MM.1S (cell line): ENCODE measurements at regions not wholly inside any gene's neighbourhood (a gene's known extent, or its start where the extent isn't known, plus 50 kb on each side); places are given as distances from the start of the nearest gene placed in this dataset.

Source experiments
- DNase-seq: peaks from one replicate; pipeline ENCODE4 v3.0.0-alpha.2; 2015
- H2AFZ ChIP-seq: fragments of 300-600 bp; sonication (generic); 2 replicates; pipeline ENCODE4 v1.6.0; 2016; ENCODE audit warnings: antibody characterized with exemption, low read length
- H3F3A ChIP-seq: fragments of 300-600 bp; sonication (generic); 2 replicates; pipeline ENCODE4 v1.6.1; 2016; ENCODE audit warnings: mild to moderate bottlenecking, antibody characterized with exemption, low read length, moderate library complexity, mixed read lengths; ENCODE audit not compliant: insufficient read depth
- H3K27ac ChIP-seq: fragments of 300-600 bp; sonication (generic); 2 replicates; pipeline ENCODE4 v1.5.1; 2016; ENCODE audit warnings: mild to moderate bottlenecking, low read length
- H3K27me3 ChIP-seq: fragments of 300-600 bp; sonication (generic); replicated peaks from 2 replicates; pipeline ENCODE4 v1.6.0; 2016; ENCODE audit warnings: low read length; ENCODE audit not compliant: insufficient read depth
- H3K36me3 ChIP-seq: fragments of 300-600 bp; sonication (generic); replicated peaks from 2 replicates; pipeline ENCODE4 v1.6.1; 2016; ENCODE audit warnings: mild to moderate bottlenecking, low read length, mixed read lengths; ENCODE audit not compliant: insufficient read depth
- H3K4me1 ChIP-seq: fragments of 300-600 bp; sonication (generic); 2 replicates; pipeline ENCODE4 v1.6.1; 2016; ENCODE audit warnings: low read length, mixed read lengths
- H3K4me2 ChIP-seq: fragments of 300-600 bp; sonication (generic); 2 replicates; pipeline ENCODE4 v1.6.0; 2016; ENCODE audit warnings: low read depth, low read length
- H3K4me3 ChIP-seq: fragments of 300-600 bp; sonication (generic); 2 replicates; pipeline ENCODE4 v1.5.1; 2016; ENCODE audit warnings: low read length, mixed read lengths
- H3K79me2 ChIP-seq: fragments of 300-600 bp; sonication (generic); 2 replicates; pipeline ENCODE4 v1.6.1; 2016; ENCODE audit warnings: mixed run types, low read length, mixed read lengths
- H3K9ac ChIP-seq: fragments of 300-600 bp; sonication (generic); 2 replicates; pipeline ENCODE4 v1.6.1; 2016; ENCODE audit warnings: low read length, mixed read lengths
- H3K9me2 ChIP-seq: fragments of 300-600 bp; sonication (generic); replicated peaks from 2 replicates; pipeline ENCODE4 v1.6.1; 2016; ENCODE audit warnings: mild to moderate bottlenecking, low read length, mixed read lengths; ENCODE audit not compliant: insufficient read depth
- H3K9me3 ChIP-seq: fragments of 300-600 bp; sonication (generic); replicated peaks from 2 replicates; pipeline ENCODE4 v1.6.1; 2016; ENCODE audit warnings: mild to moderate bottlenecking, low read length, mixed read lengths; ENCODE audit not compliant: insufficient read depth
- H4K20me1 ChIP-seq: fragments of 300-600 bp; sonication (generic); 2 replicates; pipeline ENCODE4 v1.6.1; 2016; ENCODE audit warnings: mild to moderate bottlenecking, low read length, moderate library complexity, mixed read lengths; ENCODE audit not compliant: insufficient read depth
- EZH2 ChIP-seq: fragments of 300-600 bp; sonication (generic); optimal IDR thresholded peaks from 2 replicates; pipeline ENCODE3; 2017; ENCODE audit warnings: low read depth, mild to moderate bottlenecking, antibody characterized with exemption, low read length, mixed read lengths
- EZH2phosphoT487 ChIP-seq: fragments of 300-600 bp; sonication (generic); IDR thresholded peaks from 2 replicates; pipeline ENCODE4 v1.6.1; 2018; ENCODE audit warnings: antibody characterized with exemption, low read length
- TF ChIP-seq, protein P1 (sequence below): fragments of 300-600 bp; sonication (generic); IDR thresholded peaks from 2 replicates; pipeline ENCODE4 v1.5.1; 2016; ENCODE audit warnings: antibody characterized with exemption, low read length, mixed read lengths

- H3K27ac ChIP-seq = no peak overlapping the region
- H3K36me3 ChIP-seq = no peaks in the 10 kb centered on the region
- TF ChIP-seq EZH2phosphoT487 = no peak
- TF ChIP-seq, protein P1, sequence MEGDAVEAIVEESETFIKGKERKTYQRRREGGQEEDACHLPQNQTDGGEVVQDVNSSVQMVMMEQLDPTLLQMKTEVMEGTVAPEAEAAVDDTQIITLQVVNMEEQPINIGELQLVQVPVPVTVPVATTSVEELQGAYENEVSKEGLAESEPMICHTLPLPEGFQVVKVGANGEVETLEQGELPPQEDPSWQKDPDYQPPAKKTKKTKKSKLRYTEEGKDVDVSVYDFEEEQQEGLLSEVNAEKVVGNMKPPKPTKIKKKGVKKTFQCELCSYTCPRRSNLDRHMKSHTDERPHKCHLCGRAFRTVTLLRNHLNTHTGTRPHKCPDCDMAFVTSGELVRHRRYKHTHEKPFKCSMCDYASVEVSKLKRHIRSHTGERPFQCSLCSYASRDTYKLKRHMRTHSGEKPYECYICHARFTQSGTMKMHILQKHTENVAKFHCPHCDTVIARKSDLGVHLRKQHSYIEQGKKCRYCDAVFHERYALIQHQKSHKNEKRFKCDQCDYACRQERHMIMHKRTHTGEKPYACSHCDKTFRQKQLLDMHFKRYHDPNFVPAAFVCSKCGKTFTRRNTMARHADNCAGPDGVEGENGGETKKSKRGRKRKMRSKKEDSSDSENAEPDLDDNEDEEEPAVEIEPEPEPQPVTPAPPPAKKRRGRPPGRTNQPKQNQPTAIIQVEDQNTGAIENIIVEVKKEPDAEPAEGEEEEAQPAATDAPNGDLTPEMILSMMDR = no peak
- TF ChIP-seq EZH2 = no peak
- H3K4me3 ChIP-seq = no peak overlapping the region
- no peaks in the 10 kb centered on the region for H4K20me1 ChIP-seq
- H3F3A ChIP-seq = no peaks in the 10 kb centered on the region
- H3K27me3 ChIP-seq = peaks cover 83% of the 10 kb centered on the region
- H3K9ac ChIP-seq = no peak overlapping the region
- H2AFZ ChIP-seq = no peak overlapping the region
- DNase-seq = no peak
- no peaks in the 10 kb centered on the region for H3K4me1 ChIP-seq
- no peaks in the 10 kb centered on the region for H3K9me3 ChIP-seq
- no peaks in the 10 kb centered on the region for H3K79me2 ChIP-seq
- H3K4me2 ChIP-seq = no peak overlapping the region
- no peaks in the 10 kb centered on the region for H3K9me2 ChIP-seq
Measured at GRCh38 chr1:29393451-29393826, 157.1 kb downstream of the PTPRU start.

- TF ChIP-seq EZH2phosphoT487 = no peak
- TF ChIP-seq EZH2 = no peak
- TF ChIP-seq, protein P1 = no peak
Measured at GRCh38 chr1:29392486-29393450, 156.4 kb downstream of the PTPRU start.

DNA sequence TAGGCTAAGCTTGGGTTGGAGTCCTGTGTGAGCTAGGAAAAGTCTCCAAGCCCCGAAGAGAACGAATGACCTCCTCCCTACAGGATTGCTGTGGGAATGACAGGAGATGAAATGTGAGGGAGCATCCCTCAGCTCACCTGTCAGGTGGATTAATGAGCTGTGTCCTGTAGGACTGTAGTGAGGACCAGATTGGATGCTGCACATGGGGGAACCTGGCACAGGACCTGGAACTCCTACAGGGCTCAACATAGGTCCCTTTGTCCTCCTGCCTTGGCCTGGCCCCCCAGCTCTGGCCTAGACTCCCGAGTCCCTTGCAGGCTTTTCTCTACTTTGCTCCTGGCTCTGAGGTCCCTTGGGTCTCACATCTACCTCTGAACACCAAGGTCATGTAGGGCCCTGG lies 155.7 kb downstream of the PTPRU start:
- Histone ChIP-seq H3K9me2 (no peaks in the 10 kb centered on the region), H3K36me3 (no peaks in the 10 kb centered on the region), H3K9ac (no peak overlapping the region), H4K20me1 (no peaks in the 10 kb centered on the region), H3K4me2 (no peak overlapping the region), H3K4me1 (no peaks in the 10 kb centered on the region), H3K4me3 (no peak overlapping the region), H3K27ac (no peak overlapping the region), H3F3A (no peaks in the 10 kb centered on the region), H3K9me3 (no peaks in the 10 kb centered on the region), H3K79me2 (no peaks in the 10 kb centered on the region), H2AFZ (no peak overlapping the region), H3K27me3 (peaks cover 83% of the 10 kb centered on the region)
- no peak for TF ChIP-seq EZH2
- TF ChIP-seq EZH2phosphoT487 = no peak
- TF ChIP-seq, protein P1 = no peak
- DNase-seq = no peak

More at GRCh38 chr1:29392486-29393450, 156.4 kb downstream of the PTPRU start:
- no peaks in the 10 kb centered on the region for H3K9me2 ChIP-seq
- no peaks in the 10 kb centered on the region for H3K9me3 ChIP-seq
- no peaks in the 10 kb centered on the region for H3F3A ChIP-seq
- DNase-seq = no peak
- no peaks in the 10 kb centered on the region for H3K36me3 ChIP-seq
- no peak overlapping the region for H3K27ac ChIP-seq
- H4K20me1 ChIP-seq = no peaks in the 10 kb centered on the region
- peaks cover 83% of the 10 kb centered on the region for H3K27me3 ChIP-seq
- H3K4me1 ChIP-seq = no peaks in the 10 kb centered on the region
- H2AFZ ChIP-seq = no peak overlapping the region
- H3K79me2 ChIP-seq = no peaks in the 10 kb centered on the region
- H3K4me2 ChIP-seq = no peak overlapping the region
- H3K9ac ChIP-seq = no peak overlapping the region
- no peak overlapping the region for H3K4me3 ChIP-seq
